Upper lobe of left lung (tissue), 4 donors: ENCODE measurements at regions not wholly inside any gene's neighbourhood (a gene's known extent, or its start where the extent isn't known, plus 50 kb on each side); places are given as distances from the start of the nearest gene placed in this dataset.

ENCODE experiments used
- CTCF ChIP-seq, 6 experiments: fragments of 450-650 bp in 4 of 6; fragments of 200-600 bp in 2 of 6; sonication (generic) in 2 of 6; IDR thresholded peaks; one replicate each; pipeline ENCODE4 v1.5.1; 2016 to 2019; ENCODE audit warnings: antibody characterized with exemption in 6 of 6
- EP300 ChIP-seq, 4 donors: sonication (generic); formaldehyde crosslinking; IDR thresholded peaks; one replicate each; pipeline ENCODE4 v1.5.1; 2017; ENCODE audit warnings: antibody characterized with exemption in 4 of 4, control low read depth in 2 of 4
- POLR2A ChIP-seq, 4 donors: fragments of 450-650 bp; IDR thresholded peaks; one replicate each; pipeline ENCODE4 v1.5.1; 2016 to 2017; ENCODE audit warnings: antibody characterized with exemption in 4 of 4, mild to moderate bottlenecking in 2 of 4
- POLR2AphosphoS5 ChIP-seq, 2 donors: sonication (generic); formaldehyde crosslinking; IDR thresholded peaks; one replicate each; pipeline ENCODE4 v1.5.1; 2017; ENCODE audit warnings: antibody characterized with exemption in 2 of 2

DNA sequence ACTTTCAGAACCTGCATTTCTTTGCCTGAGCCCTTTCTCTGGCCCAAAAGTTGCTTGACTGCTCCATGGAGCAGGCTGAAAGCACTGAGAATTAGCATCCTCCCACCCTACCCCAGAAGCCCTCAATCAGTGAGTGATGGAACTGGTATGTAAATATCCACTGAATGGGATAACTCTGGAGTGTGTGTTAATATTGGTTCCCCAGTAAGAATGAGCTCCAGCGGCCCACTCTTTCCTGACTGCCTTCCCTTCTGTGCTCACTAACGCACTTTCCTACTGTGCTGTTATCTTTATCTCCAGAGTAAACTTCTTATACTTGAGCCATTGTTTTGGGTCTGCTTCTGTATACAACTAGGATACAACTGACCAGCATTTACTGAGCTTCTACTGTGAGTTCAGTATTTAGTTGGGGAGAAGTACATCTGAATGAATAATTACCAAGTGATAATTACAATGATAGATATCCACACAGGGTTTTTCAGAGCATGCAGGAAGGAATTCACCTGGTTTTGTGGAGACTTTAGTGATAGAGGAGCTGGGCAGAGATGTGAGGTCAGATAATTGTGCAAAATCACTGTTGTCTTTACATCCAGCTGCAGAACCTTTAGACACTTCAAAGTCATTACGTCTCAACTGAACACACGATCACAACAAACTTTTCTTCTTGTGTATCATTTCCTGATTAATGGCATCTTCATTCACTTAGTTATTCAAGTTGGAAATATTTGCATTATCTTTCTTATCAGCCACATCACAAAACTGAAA lies 149.2 kb upstream of the BTG1 start:
- TF ChIP-seq POLR2AphosphoS5 (IDR thresholded peaks at IDR 0.05) (no peak), POLR2A (IDR thresholded peaks at IDR 0.05) (no peak), CTCF (IDR thresholded peaks at IDR 0.05) (no peak), EP300 (IDR thresholded peaks at IDR 0.05) (no peak)
